GM12878 (cell line): ENCODE measurements at regions not wholly inside any gene's neighbourhood (a gene's known extent, or its start where the extent isn't known, plus 50 kb on each side); places are given as distances from the start of the nearest gene placed in this dataset.
A peak's percentile ranks its signal among the peaks of the same experiment; 100 is the strongest.

Experiments
- ATF7 ChIP-seq: fragments of 450-650 bp; IDR thresholded peaks from 2 replicates; pipeline ENCODE4 v1.6.1; 2016; ENCODE audit warnings: low read depth, mild to moderate bottlenecking
- BCL11A ChIP-seq: IDR thresholded peaks from 2 replicates; pipeline ENCODE4 v1.6.1; 2011; ENCODE audit warnings: low read depth, low read length
- CHD1 ChIP-seq: IDR thresholded peaks from 2 replicates; pipeline ENCODE4 v1.6.1; 2012; ENCODE audit warnings: low read depth, low read length, improper control_type of control experiment
- EED ChIP-seq: sonication (generic); IDR thresholded peaks from 2 replicates; pipeline ENCODE4 v1.6.1; 2016; ENCODE audit warnings: antibody characterized with exemption, low read depth
- HDAC2 ChIP-seq: fragments of 200-600 bp; sonication (generic); IDR thresholded peaks from 2 replicates; pipeline ENCODE4 v1.6.1; 2017
- MEF2B ChIP-seq: fragments of 450-650 bp; IDR thresholded peaks from 2 replicates; pipeline ENCODE4 v1.6.1; 2018; ENCODE audit warnings: mild to moderate bottlenecking, moderate library complexity; ENCODE audit not compliant: partially characterized antibody, poor library complexity, severe bottlenecking
- NKRF ChIP-seq: fragments of 450-650 bp; conservative IDR thresholded peaks from 2 replicates; pipeline ENCODE4 v1.6.1; 2017; ENCODE audit warnings: mild to moderate bottlenecking, moderate library complexity
- PBX3 ChIP-seq: IDR thresholded peaks from 2 replicates; pipeline ENCODE4 v1.6.1; 2011; ENCODE audit warnings: mild to moderate bottlenecking, low read depth, low read length, moderate library complexity; ENCODE audit not compliant: insufficient replicate concordance
- PRDM15 ChIP-seq: fragments of 450-650 bp; formaldehyde crosslinking; IDR thresholded peaks from 2 replicates; pipeline ENCODE4 v1.4.0; 2020; ENCODE audit warnings: mild to moderate bottlenecking, moderate library complexity
- WRNIP1 ChIP-seq: IDR thresholded peaks from 2 replicates; pipeline ENCODE4 v1.6.1; 2011; ENCODE audit warnings: low read depth, low read length, improper control_type of control experiment, borderline replicate concordance
- TF ChIP-seq, protein P1 (sequence below): fragments of 450-650 bp; IDR thresholded peaks from 2 replicates; pipeline ENCODE4 v1.6.1; 2018; ENCODE audit warnings: mild to moderate bottlenecking, low read depth, moderate library complexity; ENCODE audit not compliant: partially characterized antibody

GRCh38 chr15:38085931-38086568 lies 151.6 kb downstream of the TMCO5A start (continued):
- no peak for TF ChIP-seq MEF2B
- TF ChIP-seq EED, result no peak
- no peak for TF ChIP-seq WRNIP1
- no peak for TF ChIP-seq BCL11A
- peak; percentile 87 for TF ChIP-seq ATF7
- no peak for TF ChIP-seq CHD1
- TF ChIP-seq, protein P1, sequence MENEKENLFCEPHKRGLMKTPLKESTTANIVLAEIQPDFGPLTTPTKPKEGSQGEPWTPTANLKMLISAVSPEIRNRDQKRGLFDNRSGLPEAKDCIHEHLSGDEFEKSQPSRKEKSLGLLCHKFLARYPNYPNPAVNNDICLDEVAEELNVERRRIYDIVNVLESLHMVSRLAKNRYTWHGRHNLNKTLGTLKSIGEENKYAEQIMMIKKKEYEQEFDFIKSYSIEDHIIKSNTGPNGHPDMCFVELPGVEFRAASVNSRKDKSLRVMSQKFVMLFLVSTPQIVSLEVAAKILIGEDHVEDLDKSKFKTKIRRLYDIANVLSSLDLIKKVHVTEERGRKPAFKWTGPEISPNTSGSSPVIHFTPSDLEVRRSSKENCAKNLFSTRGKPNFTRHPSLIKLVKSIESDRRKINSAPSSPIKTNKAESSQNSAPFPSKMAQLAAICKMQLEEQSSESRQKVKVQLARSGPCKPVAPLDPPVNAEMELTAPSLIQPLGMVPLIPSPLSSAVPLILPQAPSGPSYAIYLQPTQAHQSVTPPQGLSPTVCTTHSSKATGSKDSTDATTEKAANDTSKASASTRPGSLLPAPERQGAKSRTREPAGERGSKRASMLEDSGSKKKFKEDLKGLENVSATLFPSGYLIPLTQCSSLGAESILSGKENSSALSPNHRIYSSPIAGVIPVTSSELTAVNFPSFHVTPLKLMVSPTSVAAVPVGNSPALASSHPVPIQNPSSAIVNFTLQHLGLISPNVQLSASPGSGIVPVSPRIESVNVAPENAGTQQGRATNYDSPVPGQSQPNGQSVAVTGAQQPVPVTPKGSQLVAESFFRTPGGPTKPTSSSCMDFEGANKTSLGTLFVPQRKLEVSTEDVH, result no peak
- TF ChIP-seq HDAC2, result no peak
- TF ChIP-seq PRDM15 (CRISPR knock-in tag), result no peak
- no peak for TF ChIP-seq PBX3
- TF ChIP-seq NKRF, result no peak
